Sigmoid colon (tissue), 3 donors: ENCODE measurements at regions not wholly inside any gene's neighbourhood (a gene's known extent, or its start where the extent isn't known, plus 50 kb on each side); places are given as distances from the start of the nearest gene placed in this dataset.

Source experiments
- CTCF ChIP-seq, 4 experiments: fragments of 450-650 bp in 3 of 4; fragments of 200-600 bp in 1 of 4; IDR thresholded peaks; one replicate each; pipeline ENCODE4 v1.5.1; 2016 to 2019; ENCODE audit warnings: antibody characterized with exemption in 4 of 4, mild to moderate bottlenecking in 3 of 4, moderate library complexity in 2 of 4
- POLR2A ChIP-seq, 2 donors: fragments of 450-650 bp; IDR thresholded peaks; one replicate each; pipeline ENCODE4 v1.6.1; 2016; ENCODE audit warnings: antibody characterized with exemption in 2 of 2, mild to moderate bottlenecking in 2 of 2, moderate library complexity in 2 of 2

- TF ChIP-seq CTCF (IDR thresholded peaks at IDR 0.05) (no peak), POLR2A (IDR thresholded peaks at IDR 0.05) (no peak)
Measured at GRCh38 chr17:22435231-22435974, 743.1 kb downstream of the KCNJ18 start.
